Loucy (cell line): ENCODE measurements at regions not wholly inside any gene's neighbourhood (a gene's known extent, or its start where the extent isn't known, plus 50 kb on each side); places are given as distances from the start of the nearest gene placed in this dataset.
"Not testable (repeated sequence)": the region's sequence is repeated elsewhere in the genome, so short reads cannot be mapped to it uniquely, and the experiment has no call there.

Experiments used
- CTCF ChIP-seq: fragments of 200-600 bp; sonication (generic); conservative IDR thresholded peaks from 2 replicates; pipeline ENCODE4 v1.5.1; 2014; ENCODE audit warnings: mild to moderate bottlenecking, antibody characterized with exemption, low read length
- EZH2phosphoT487 ChIP-seq: fragments of 200-600 bp; IDR thresholded peaks from 2 replicates; pipeline ENCODE4 v1.6.1; 2018; ENCODE audit warnings: antibody characterized with exemption, mild to moderate bottlenecking, moderate library complexity, borderline replicate concordance

GRCh38 chr7:19272329-19272728, 127.1 kb upstream of the FERD3L start:
- TF ChIP-seq CTCF, EZH2phosphoT487: not testable (repeated sequence)
